ENCODE measurements at regions not wholly inside any gene's neighbourhood (a gene's known extent, or its start where the extent isn't known, plus 50 kb on each side); places are given as distances from the start of the nearest gene placed in this dataset.

DNA sequence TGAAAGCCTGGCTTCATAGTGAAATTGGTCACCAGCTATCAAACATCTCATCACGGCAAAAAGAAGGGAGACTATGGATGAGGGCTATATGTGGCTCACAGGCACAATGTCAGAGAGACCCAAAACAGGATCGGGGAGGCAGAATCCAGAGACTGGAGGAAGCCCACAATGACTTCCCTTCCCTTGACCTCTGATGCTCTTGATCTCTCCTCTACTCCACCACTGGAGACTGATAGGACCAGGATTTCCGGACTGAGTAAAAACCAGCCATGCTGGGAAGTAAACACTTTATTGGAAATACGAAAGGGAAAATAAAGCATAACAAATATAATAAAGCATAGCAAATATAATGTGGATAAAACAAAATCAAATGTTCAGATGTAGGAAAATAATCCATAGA lies 597.3 kb downstream of the UTRN start:
- TF ChIP-seq, protein P1, sequence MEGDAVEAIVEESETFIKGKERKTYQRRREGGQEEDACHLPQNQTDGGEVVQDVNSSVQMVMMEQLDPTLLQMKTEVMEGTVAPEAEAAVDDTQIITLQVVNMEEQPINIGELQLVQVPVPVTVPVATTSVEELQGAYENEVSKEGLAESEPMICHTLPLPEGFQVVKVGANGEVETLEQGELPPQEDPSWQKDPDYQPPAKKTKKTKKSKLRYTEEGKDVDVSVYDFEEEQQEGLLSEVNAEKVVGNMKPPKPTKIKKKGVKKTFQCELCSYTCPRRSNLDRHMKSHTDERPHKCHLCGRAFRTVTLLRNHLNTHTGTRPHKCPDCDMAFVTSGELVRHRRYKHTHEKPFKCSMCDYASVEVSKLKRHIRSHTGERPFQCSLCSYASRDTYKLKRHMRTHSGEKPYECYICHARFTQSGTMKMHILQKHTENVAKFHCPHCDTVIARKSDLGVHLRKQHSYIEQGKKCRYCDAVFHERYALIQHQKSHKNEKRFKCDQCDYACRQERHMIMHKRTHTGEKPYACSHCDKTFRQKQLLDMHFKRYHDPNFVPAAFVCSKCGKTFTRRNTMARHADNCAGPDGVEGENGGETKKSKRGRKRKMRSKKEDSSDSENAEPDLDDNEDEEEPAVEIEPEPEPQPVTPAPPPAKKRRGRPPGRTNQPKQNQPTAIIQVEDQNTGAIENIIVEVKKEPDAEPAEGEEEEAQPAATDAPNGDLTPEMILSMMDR (IDR thresholded peaks at IDR 0.05), result no peak
- TF ChIP-seq POLR2A (IDR thresholded peaks at IDR 0.05), result no peak

All from Peyer's patch (tissue), 4 donors.